Hypothalamus (tissue), 51 donors: ENCODE measurements at regions not wholly inside any gene's neighbourhood (a gene's known extent, or its start where the extent isn't known, plus 50 kb on each side); places are given as distances from the start of the nearest gene placed in this dataset.
A peak's percentile ranks its signal among the peaks of the same experiment; 100 is the strongest.
"Not testable (repeated sequence)": the region's sequence is repeated elsewhere in the genome, so short reads cannot be mapped to it uniquely, and the experiment has no call there.

Experiments
- DNase-seq, 51 donors: peaks; one replicate each; lab custom pipeline; 2025; lab: John Stamatoyannopoulos, UW

DNA sequence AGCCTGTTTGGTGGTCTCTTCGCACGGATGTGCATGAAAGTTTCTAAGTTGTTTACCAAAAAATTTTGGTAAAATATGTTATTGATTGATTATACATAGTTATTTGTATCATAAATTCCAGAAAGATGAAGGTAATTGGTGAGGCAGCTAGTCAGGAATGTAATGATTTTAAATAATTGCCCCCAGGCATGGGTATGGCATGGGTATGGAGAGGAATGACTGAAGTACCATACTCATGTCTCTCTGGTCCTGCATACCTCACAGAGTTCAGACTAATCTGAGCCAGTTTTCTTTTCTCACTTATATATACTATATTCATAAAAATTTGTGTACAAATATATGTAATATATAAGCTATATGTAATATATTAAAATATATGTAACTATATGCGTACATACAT, 329.0 kb upstream of the TECRL start:
- no peak for DNase-seq

DNA sequence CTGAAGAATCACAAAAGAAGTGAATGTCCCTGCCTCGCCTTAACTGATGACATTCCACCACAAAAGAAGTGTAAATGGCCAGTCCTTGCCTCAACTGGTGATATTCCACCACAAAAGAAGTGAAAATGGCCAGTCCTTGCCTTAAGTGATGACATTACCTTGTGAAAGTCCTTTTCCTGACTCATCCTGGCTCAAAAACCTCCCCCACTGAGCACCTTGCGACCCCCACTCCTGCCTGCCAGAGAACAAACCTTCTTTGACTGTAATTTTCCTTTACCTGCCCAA, 328.5 kb upstream of the TECRL start:
- not testable (repeated sequence) for DNase-seq

DNA sequence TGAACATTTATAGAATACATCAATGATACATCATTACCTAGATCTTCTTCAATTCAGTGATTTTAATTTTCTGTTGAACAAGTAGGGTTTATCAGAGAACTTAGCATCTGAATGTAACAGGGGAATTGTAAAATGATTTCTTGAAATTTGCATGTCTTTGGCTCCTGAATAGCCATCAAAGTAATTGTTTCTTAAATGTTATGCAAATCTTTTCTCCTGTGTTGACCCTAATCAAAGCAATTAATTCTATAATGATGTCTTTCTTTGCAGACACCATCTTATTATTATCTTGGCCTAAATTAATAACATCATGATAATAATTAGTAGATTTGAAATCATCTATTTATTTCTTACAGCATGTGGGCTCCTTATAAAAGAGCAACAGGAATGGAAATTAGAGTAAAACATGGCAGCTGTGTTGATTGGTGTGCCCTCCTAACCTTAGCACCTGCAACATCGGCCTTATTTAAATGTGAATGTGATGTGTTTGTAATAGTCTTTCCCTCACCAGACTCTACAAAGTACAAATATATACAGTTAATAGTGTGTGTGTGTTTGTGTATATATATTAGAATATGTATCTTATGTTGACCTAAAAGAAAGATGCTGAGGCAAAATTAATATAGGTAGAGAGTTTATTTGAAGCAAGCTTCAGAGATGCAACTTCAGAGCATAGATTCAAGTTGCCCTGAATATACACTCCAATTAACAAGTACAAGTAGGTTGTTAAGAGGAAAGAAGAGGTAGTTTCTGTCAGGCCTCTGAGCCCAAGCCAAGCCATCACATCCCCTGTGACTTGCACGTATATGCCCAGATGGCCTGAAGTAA, 328.0 kb upstream of the TECRL start:
- no peak for DNase-seq

DNA sequence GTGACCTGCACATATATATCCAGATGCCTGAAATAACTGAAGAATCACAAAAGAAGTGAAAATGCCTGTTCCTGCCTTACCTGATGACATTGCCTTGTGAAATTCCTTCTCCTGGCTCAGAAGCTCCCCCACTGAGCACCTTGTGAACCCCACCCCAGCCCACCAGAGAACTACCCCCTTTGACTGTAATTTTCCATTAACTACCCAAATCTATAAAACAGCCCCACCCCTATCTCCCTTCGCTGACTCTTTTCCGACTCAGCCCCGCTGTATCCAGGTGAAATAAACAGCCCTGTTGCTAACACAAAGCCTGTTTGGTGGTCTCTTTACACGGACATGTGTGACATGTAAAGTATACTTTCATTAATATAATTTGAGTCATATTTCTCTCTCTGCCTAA, 320.3 kb upstream of the TECRL start:
- DNase-seq, result no peak

DNA sequence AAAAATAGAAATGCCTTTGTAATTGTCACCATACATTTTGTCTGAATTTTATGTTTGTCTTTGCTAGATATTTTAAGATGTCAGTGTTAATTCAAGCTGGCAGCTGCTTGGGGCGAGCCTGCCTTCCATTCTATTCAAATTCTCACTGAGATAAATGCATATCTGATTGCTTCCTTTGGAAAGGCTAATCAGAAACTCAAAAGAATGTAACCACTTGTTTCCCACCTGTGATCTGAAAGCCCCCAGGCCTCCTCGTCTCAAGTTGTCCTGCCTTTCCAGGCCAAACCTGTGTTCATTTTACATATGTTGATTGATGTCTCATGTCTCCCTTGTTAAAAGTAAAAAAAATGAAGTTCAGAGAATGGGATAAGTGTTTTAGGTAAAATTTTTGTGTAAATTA, 318.7 kb upstream of the TECRL start:
- no peak for DNase-seq

DNA sequence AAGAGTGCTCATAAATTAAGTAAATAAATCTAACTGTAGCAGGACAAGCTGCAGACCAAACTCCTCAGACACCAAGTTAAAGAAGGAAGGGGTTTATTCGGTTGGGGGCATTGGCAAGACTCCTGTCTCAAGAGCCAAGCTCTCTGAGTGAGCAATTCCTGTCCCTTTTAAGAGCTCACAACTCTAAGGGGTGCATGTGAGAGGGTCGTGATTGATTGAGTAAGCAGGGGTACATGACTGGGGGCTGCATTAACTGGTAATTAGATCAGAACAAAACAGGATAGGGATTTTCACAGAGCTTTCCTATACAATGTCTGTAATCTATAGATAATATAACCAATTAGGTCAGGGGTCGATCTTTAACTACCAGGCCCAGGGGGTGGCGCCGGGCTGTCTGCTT, 318.1 kb upstream of the TECRL start:
- DNase-seq, result not testable (repeated sequence)

DNA sequence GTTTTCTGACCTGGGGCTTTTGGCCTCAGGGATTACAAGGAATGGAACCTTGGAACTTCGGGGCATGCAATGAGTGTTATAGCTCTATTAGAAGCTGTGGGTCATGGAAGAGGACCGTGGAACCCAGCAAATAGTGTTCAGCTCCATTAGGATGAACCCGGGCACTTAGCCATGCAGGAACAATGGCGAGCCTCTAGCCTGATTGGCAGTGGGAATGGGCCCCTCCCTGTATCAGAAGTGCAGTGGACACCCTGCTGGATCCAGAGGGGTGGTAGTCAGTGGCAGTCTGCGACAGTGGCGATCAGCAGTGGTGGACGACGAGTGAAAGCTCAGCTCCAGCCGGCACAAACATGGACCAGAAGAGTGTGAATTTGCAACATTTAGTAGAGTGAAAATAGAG, 315.4 kb upstream of the TECRL start:
- DNase-seq, result no peak

DNA sequence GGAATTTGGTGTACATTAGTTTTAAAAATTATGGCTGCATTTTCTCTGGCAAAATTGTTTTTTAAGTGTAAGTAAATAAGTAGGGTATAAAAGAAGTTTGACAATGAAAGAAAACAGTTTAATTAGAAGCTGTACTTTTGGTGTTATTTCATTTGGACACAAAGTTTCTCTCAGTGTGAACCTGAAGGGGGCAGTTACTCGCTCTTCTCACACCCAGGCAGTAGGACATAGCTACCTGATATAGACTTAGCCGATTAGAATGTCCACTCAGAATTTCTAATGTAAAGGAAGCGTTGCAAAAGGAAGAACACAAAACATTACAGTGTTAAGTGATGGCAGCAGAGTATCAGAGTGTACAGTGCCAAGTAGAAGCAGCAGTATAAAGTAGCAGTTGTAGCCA, 311.9 kb upstream of the TECRL start:
- no peak for DNase-seq

DNA sequence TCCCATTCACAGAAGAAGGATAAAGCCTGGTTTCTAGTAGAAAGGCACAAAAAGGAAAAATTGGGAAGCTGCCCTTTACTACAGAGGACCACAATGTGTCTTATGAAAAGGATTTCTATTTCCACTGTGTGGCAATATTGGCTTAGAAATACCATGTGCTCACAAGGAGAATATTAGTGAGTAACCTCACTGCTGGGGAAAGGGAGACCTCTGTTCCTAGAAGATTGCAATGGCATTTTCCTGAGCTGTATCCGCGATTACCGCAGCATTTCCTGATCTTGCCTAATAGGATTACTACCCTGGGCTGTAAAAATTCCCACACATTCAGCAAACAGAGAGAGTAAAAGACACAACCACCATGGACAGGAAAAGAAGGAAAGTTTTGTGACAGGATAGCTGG, 308.8 kb upstream of the TECRL start:
- peak in 2 of 51 donors; percentile 3 to 5 for DNase-seq

DNA sequence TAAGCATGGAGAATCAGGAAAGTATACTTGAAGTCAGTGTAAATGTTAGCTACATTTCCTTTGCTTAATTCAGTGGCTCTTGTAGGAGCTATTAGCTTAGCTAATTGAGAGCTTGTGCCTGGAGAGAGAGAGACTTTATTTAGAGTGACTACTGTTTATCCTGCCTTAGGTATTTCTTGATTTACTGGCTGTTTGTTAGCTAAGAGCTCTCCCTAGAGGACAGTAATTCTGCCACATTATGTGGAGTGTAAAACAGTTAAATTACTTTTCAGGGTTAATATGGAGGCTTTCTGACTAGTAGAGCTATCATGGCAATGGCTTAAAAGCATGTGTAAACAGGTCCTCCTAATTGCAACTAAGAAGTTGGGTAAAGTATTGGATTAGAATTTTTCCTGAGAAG, 306.5 kb upstream of the TECRL start:
- DNase-seq, result no peak

DNA sequence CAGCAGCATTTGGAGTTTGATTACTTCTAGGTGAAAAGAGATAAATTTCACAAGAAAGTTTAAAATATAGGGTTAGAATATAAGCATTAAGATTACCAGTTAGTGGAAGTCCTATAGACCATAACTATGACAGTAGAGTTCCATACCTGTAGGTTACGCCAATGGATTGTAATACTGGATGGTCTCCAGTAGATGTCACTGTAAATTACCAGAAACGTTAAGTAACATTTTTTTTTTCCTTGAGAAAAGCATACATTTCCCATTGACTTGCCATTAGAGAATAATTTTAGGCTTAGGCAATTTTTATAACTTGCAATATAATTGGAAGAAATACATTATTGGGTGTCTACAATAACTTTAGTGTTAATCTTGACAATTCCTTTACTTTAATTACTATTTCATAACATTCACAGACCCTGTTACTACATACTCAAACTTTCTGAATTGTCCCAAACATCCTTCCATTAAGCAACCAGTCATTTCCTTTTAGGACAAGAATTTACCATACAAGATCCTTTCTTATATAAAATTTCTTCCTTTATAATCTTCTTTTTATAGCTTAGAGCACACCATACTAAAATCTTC, 304.1 kb upstream of the TECRL start:
- no peak for DNase-seq

DNA sequence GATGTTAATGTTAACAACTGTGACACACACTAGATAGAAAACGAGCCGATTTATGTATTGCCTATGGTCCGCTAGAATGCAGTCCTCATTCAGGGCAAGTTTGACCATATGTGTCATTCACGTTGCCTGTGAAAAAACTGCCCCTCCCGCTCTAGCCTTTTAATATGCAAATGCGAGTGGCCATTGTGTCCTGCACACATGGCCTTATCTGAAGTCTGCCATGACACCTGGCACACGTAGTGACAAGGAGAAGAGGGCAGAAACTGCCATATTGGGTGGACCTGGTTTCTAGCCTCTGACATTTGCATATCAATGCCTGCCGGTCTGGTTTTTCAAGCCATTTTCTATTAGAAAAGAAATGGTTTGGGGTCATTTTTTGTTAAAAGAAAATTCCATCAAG, 303.3 kb upstream of the TECRL start:
- no peak for DNase-seq

DNA sequence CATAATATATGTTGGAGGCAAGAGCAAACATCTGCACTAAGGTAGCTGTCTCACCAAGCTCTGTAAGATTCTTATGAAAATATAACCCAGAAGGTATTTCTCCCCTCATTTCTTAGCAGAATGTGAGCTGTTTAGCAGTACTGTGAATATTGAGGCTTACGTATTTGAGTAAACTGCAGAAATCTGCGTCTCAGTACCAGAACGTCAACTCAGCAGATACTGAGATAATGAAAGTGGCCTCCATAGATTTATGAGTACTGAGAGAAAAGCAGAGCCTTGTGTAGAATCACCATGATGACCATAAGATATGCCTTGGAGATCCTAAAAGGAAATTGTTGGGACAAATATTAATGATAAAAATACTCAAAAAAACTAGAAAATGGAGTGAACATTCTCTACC, 296.7 kb upstream of the TECRL start:
- no peak for DNase-seq

DNA sequence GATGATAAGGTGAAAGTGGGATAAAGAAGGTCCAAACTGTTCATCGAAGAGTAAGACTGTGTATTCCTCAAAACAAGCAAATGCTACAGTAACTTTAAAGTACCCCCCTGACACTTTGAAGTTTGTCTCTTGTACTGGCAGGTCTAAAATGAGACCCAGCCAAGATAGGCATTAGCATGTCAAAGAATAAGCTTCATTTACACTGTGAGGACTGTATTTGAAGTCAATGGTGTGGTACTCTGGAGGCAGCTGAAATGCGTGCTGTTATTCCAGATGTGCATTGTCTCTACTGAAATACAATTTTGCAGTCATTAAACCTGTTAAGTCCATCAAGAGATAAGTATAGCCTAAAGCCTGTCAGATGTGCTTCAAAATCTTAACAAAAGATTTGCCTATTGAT, 288.9 kb upstream of the TECRL start:
- no peak for DNase-seq

DNA sequence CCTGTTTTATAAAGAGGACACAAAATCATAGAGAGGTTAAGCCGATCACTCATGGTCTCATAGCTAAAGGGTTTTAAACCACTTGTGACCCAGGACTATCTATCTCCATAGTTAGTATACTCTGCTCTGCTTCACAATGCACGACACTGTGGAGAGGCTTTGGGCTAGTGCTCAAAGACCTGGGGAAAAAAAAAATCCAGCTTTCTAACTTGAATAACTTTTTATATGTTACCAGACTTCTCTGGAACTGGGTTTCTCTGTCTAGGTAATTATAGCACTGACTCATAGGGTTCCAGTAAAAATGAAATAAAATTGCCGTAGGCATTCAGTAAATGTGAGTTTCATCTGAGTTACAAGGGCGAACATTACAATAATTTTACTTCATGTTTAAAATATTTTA, 273.7 kb upstream of the TECRL start:
- no peak for DNase-seq

DNA sequence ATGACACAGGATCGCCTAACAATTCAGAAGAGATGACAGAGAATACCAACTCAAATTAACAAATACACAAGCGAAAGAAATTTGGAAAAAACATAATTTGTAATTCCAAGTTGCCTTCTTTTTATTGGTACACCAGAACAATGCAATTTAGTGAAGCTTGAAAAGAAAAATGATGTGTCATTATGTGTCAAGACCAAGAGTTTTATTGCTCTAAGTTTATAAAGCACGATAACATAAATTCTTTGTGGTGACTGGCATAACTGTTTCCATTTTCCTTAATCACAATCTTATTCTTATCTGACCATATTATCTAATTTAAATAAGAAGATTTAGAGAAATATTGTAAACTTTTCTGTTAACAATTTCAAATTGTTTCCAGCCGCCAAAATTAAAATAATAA, 273.2 kb upstream of the TECRL start:
- DNase-seq, result no peak

DNA sequence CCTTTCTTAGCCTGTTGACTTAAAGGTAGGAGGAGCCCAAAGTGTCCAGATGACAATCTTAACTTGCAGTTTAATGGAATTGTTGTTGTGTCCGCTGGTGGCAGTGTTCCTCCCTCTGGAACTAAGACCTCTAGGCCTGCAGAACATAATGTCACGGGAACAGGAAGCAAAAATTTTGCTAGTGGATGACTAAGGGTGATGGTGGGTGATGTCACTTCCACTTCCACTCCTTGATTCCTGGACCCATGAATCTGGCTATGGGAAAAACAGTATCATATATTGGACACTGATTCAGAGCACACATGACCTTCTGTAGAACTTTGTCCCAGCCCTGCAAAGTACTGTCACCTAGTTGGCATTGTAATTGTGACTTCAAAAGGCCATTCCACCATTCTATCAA, 263.9 kb upstream of the TECRL start:
- not testable (repeated sequence) for DNase-seq

DNA sequence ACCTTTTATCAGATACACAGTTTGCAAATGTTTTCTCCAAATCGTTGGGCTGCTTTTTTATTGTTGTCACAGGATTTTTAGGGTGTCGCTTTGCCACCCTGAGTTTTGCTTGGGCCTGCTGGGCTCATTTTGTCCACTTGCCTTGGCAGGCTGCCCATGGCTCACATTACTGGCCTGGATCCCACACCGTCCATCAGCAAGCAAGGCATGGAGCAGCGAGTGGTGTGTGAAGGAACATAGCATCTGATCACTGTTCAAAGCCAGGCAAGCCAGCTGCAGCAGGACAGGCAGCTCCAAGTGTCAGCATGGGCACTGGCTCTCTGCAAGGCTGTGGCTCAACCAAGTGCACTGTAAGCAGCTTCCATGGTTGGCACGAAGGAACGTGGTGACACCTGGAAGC, 261.4 kb upstream of the TECRL start:
- peak in 1 of 51 donors; percentile 1 for DNase-seq

DNA sequence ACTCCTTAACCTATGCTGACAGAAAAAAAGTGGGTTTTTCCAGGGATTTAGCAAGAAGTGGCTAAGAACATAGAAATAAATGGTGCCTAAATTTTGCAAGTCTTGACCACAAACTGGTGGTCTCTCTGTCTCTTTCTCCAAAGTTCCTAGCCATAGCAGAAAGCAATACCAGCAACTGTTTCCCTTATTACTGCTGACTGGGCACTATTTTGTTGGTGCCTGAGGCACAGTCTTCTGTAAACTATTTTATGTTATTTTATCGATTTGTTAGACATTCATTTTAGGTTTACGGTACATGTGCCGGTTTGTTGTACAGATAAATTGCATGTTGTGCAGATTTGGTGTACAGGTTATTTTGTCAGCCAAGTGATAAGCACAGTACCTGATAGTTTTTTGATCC, 234.6 kb upstream of the TECRL start:
- DNase-seq, result no peak

DNA sequence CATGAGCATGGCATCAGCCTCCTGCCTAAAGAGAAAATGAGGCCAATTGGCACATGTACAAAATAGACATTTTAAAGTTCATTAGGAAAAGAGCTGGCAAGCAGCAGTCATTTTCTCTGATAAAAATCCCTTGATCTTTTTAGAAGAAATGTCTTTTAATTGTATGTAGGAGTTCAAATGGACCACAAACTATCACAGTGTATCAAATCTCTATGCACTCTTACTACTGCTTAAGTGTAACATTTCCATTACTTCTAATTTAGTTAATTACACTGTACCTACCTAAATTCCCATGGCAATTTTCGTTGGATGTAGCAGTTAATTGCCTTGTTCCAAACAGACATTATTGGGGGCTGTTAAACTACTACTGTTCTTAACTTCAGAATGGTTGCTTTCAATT, 233.7 kb upstream of the TECRL start:
- DNase-seq, result no peak

DNA sequence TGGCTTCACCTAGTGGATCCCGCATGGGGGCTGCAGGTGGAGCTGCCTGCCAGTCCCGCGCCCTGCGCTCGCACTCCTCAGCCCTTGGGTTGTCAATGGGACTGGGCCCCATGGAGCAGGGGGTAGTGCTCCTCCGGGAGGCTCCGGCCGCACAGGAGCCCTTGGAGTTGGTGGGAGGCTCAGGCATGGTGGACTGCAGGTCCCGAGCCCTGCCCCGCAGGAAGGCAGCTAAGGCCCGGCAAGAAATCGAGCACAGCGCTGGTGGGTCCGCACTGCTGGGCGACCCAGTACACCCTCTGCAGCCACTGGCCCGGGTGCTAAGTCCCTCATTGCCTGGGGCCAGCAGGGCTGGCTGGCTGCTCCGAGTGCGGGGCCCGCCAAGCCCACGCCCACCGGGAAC, 231.2 kb upstream of the TECRL start:
- not testable (repeated sequence) for DNase-seq

DNA sequence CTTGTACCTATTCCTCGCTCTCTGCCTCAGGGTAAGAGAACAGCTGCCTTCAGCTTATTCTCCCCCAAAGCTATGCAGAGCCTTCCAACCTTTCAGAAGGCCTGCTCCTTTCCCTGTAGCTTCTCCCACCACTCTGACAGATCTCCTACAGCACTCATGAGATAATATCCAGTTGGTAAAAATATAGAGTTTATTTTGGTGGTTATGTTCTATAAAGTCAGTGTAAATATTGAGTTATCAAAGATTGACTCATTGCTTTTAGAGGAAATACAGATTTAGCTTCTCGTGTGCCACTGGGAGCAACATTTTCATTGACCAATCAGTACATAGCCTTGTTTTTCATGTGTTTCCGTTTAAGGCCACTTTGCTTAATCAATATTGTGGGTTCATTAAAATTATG, 216.2 kb upstream of the TECRL start:
- no peak for DNase-seq

DNA sequence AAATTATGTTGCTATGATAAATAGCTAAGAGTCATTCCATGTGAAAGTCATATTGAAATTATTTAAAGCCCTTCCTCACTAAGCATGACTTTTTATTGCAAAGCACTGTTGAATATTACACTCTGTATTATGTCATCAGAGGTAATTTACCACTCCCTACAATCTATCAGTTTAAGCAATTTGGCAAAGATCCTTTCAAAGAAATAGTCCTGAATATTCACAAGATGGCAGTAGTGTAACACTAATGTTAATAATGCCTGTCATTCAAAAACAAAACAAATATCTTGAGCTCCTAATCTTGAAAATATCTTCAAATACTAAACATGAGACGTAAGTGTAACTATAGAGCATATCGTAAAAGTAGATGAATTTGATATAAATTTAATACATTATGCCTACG, 208.6 kb upstream of the TECRL start:
- DNase-seq, result peak in 1 of 51 donors; percentile 7
